GM12878 (cell line): ENCODE measurements at regions not wholly inside any gene's neighbourhood (a gene's known extent, or its start where the extent isn't known, plus 50 kb on each side); places are given as distances from the start of the nearest gene placed in this dataset.

Source experiments
- ATAC-seq: fragments of 200-7000 bp; cut with Tn5 transposase; 3 replicates; pipeline ENCODE4 v1.9.1; 2020; ENCODE audit warnings: mild to moderate bottlenecking, moderate library complexity
- BruUV-seq: library from RNA; stranded (reverse); fragments of 400-500 nt; replicated peaks from 2 replicates; lab custom pipeline; 2021; lab: Mats Ljungman, UMichigan
- CTCF ChIA-PET: fragments of 300-600 bp; sonication (Branson Sonifier 250); formaldehyde crosslinking; extraction: SDS; loops from one replicate; lab custom pipeline; 2021; ENCODE audit warnings: inconsistent platforms; lab: Yijun Ruan, JAX
- POLR2A ChIA-PET: fragments of 350-600 bp; formaldehyde crosslinking; extraction: SDS; loops from one replicate; lab custom pipeline; 2021; ENCODE audit warnings: inconsistent platforms; lab: Charles Lee
- RAD21 ChIA-PET: fragments of 300-600 bp; sonication (Branson Sonifier 250); formaldehyde crosslinking; loops from one replicate; lab custom pipeline; 2023; ENCODE audit warnings: antibody characterized with exemption; ENCODE audit not compliant: unreplicated experiment; lab: Charles Lee
- SMC1A ChIA-PET: fragments of 300-600 bp; sonication (Branson Sonifier 250); formaldehyde crosslinking; loops from one replicate; lab custom pipeline; 2023; ENCODE audit not compliant: unreplicated experiment, uncharacterized antibody; lab: Charles Lee
- DNase-seq: peaks from one replicate; pipeline ENCODE4 v3.0.0-alpha.2; 2011; ENCODE audit warnings: low read depth, low spot score
- FAIRE-seq: peaks from 3 replicates; lab custom pipeline; 2011; peaks lifted over from hg19 to GRCh38; lab: Jason Lieb, UNC
- H2AFZ ChIP-seq: 2 replicates; pipeline ENCODE4 v1.6.0; 2011; ENCODE audit warnings: low read depth, low read length, control low read depth; ENCODE audit not compliant: control insufficient read depth
- H3K27ac ChIP-seq: 2 replicates; pipeline ENCODE4 v1.5.1; 2011; ENCODE audit warnings: control low read depth; ENCODE audit not compliant: control insufficient read depth, insufficient read depth
- H3K27me3 ChIP-seq, 2 experiments: replicated peaks in 1 of 2; 2 replicates each; pipeline versions ENCODE4 v1.6.0 to v1.6.1; 2011; ENCODE audit warnings: low read length in 1 of 2; ENCODE audit not compliant: control insufficient read depth in 2 of 2, insufficient read depth in 2 of 2
- H3K36me3 ChIP-seq, 2 experiments: 2 replicates each; pipeline ENCODE4 v1.5.1; 2011; ENCODE audit warnings: low read length in 1 of 2; ENCODE audit not compliant: control insufficient read depth in 2 of 2, insufficient read depth in 2 of 2
- H3K4me1 ChIP-seq: 2 replicates; pipeline ENCODE4 v1.6.1; 2011; ENCODE audit warnings: mild to moderate bottlenecking, low read length, moderate library complexity, mixed read lengths; ENCODE audit not compliant: control insufficient read depth, insufficient read depth
- H3K4me2 ChIP-seq: 2 replicates; pipeline ENCODE4 v1.6.0; 2011; ENCODE audit warnings: control low read depth; ENCODE audit not compliant: control insufficient read depth, insufficient read depth
- H3K4me3 ChIP-seq: fragments of 200-600 bp; sonication (generic); 2 replicates; pipeline ENCODE4 v1.5.1; 2016
- H3K79me2 ChIP-seq: 2 replicates; pipeline ENCODE4 v1.6.0; 2011; ENCODE audit warnings: low read length; ENCODE audit not compliant: control insufficient read depth, insufficient read depth
- H3K9ac ChIP-seq: 2 replicates; pipeline ENCODE4 v1.8.0; 2011; ENCODE audit warnings: low read length, control low read depth, mixed read lengths; ENCODE audit not compliant: control insufficient read depth, insufficient read depth
- H3K9me3 ChIP-seq: replicated peaks from 3 replicates; pipeline ENCODE4 v1.5.1; 2011; ENCODE audit warnings: mild to moderate bottlenecking, low read length; ENCODE audit not compliant: control insufficient read depth, insufficient read depth
- H4K20me1 ChIP-seq: 2 replicates; pipeline ENCODE4 v1.6.0; 2011; ENCODE audit not compliant: control insufficient read depth, insufficient read depth
- ASH2L ChIP-seq: fragments of 300-600, 200-600 bp; sonication (generic); IDR thresholded peaks from 2 replicates; pipeline ENCODE4 v1.6.1; 2017; ENCODE audit warnings: low read depth, mild to moderate bottlenecking, borderline replicate concordance
- BCLAF1 ChIP-seq: fragments of 450-650 bp; IDR thresholded peaks from 2 replicates; pipeline ENCODE4 v1.6.1; 2017; ENCODE audit warnings: antibody characterized with exemption, mild to moderate bottlenecking, moderate library complexity
- CREM ChIP-seq: IDR thresholded peaks from 2 replicates; pipeline ENCODE4 v1.6.1; 2014; ENCODE audit warnings: antibody characterized with exemption, low read depth
- E4F1 ChIP-seq: fragments of 450-650 bp; IDR thresholded peaks from 2 replicates; pipeline ENCODE4 v1.6.1; 2018; ENCODE audit warnings: borderline replicate concordance, mild to moderate bottlenecking; ENCODE audit not compliant: partially characterized antibody
- EED ChIP-seq: sonication (generic); IDR thresholded peaks from 2 replicates; pipeline ENCODE4 v1.6.1; 2016; ENCODE audit warnings: antibody characterized with exemption, low read depth
- HDAC2 ChIP-seq: fragments of 200-600 bp; sonication (generic); IDR thresholded peaks from 2 replicates; pipeline ENCODE4 v1.6.1; 2017
- IKZF2 ChIP-seq, 2 experiments: fragments of 450-650 bp; IDR thresholded peaks; 2 replicates each; pipeline ENCODE4 v1.6.1; 2017; ENCODE audit warnings: mild to moderate bottlenecking in 2 of 2, moderate library complexity in 2 of 2
- NFXL1 ChIP-seq: fragments of 450-650 bp; IDR thresholded peaks from 2 replicates; pipeline ENCODE4 v1.6.1; 2017; ENCODE audit warnings: antibody characterized with exemption, mild to moderate bottlenecking, borderline replicate concordance
- NFYB ChIP-seq: IDR thresholded peaks from 2 replicates; pipeline ENCODE4 v1.6.1; 2011; ENCODE audit warnings: low read depth, mild to moderate bottlenecking, low read length, improper control_type of control experiment, moderate library complexity; ENCODE audit not compliant: insufficient read depth
- NKRF ChIP-seq: fragments of 450-650 bp; conservative IDR thresholded peaks from 2 replicates; pipeline ENCODE4 v1.6.1; 2017; ENCODE audit warnings: mild to moderate bottlenecking, moderate library complexity
- NR2C2 ChIP-seq: IDR thresholded peaks from 2 replicates; pipeline ENCODE4 v1.6.1; 2011; ENCODE audit warnings: borderline replicate concordance, low read depth; ENCODE audit not compliant: control insufficient read depth, insufficient read length
- NR2F1 ChIP-seq: fragments of 450-650 bp; conservative IDR thresholded peaks from 2 replicates; pipeline ENCODE4 v1.6.1; 2017; ENCODE audit warnings: mild to moderate bottlenecking
- POLR2AphosphoS2 ChIP-seq: IDR thresholded peaks from 2 replicates; pipeline ENCODE4 v1.6.1; 2011; ENCODE audit warnings: low read depth, mild to moderate bottlenecking, low read length, improper control_type of control experiment, moderate library complexity
- YBX1 ChIP-seq: fragments of 450-650 bp; IDR thresholded peaks from 2 replicates; pipeline ENCODE4 v1.6.1; 2016; ENCODE audit warnings: antibody characterized with exemption
- ZNF622 ChIP-seq: fragments of 450-650 bp; IDR thresholded peaks from 2 replicates; pipeline ENCODE4 v1.6.1; 2017; ENCODE audit warnings: mild to moderate bottlenecking, inconsistent platforms
- WGBS: methylation state at CpG from one replicate; pipeline ENCODE4 v1.1.6; 2016; ENCODE audit warnings: low lambda C conversion rate; ENCODE audit not compliant: insufficient replicate concordance, insufficient coverage; ENCODE audit errors: missing lambda C conversion rate; 5-methylcytosine and 5-hydroxymethylcytosine counted together
- in situ Hi-C: fragments of 300-500 bp; cut with MboI; formaldehyde crosslinking; loops from 9 replicates; pipeline ENCODE4 v1.14.3; 2018; ENCODE audit warnings: mixed read lengths
- intact Hi-C: fragments of 100-400 bp; cut with micrococcal nuclease; formaldehyde crosslinking; loops from one replicate; pipeline ENCODE4 v1.14.2; 2022; ENCODE audit not compliant: unreplicated experiment

- TF ChIP-seq NKRF, result no peak
These were observed 460.3 kb downstream of the MID1IP1 start (continued) for GRCh38 chrX:39261446-39262147.

GRCh38 chrX:39262641-39263040, 461.4 kb downstream of the MID1IP1 start:
- Histone ChIP-seq H3K9me3 (no peaks in the 10 kb centered on the region; the same call in 2 of the 3 replicates), H3K9ac (no peak overlapping the region), H3K27ac (no peak overlapping the region), H2AFZ (no peak overlapping the region), H4K20me1 (no peaks in the 10 kb centered on the region), H3K4me1 (no peaks in the 10 kb centered on the region), H3K79me2 (no peaks in the 10 kb centered on the region), H3K4me3 (no peak overlapping the region), H3K4me2 (no peak overlapping the region), H3K27me3 (no peaks in the 10 kb centered on the region), H3K36me3 (no peaks in the 10 kb centered on the region)
- no TSS peak for BruUV-seq
- ChIA-PET CTCF (interaction anchor here (0.8 to 2.8 kb wide), 7 partner anchors 12 to 590 kb away, joined by 3 to 7 read pairs (median 3); no protein-coding TSS in a partner anchor), SMC1A (interaction anchor here (0.8 to 1.5 kb wide), 9 partner anchors 9 to 179 kb away, joined by 3 to 4 read pairs (median 3); no protein-coding TSS in a partner anchor), POLR2A (no interaction called here), RAD21 (interaction anchor here (1.4 to 1.7 kb wide), 2 partner anchors 177 to 229 kb away, joined by 3 to 6 read pairs; no protein-coding TSS in a partner anchor)
- DNase-seq (no peak), ATAC-seq (no peak), FAIRE-seq (no peak)
- in situ Hi-C loops (no loop called here), intact Hi-C loops (loop anchor here (10.0 kb wide), 1 partner anchor 182 kb away; no protein-coding TSS in a partner anchor)
- no peak for TF ChIP-seq YBX1
- no peak for TF ChIP-seq NR2F1
- TF ChIP-seq ZNF622, result no peak
- TF ChIP-seq HDAC2, result no peak
- no peak for TF ChIP-seq EED
- no peak for TF ChIP-seq NFXL1
- no peak for TF ChIP-seq POLR2AphosphoS2
- no peak for TF ChIP-seq E4F1
- no peak for TF ChIP-seq CREM
- no peak for TF ChIP-seq NR2C2
- TF ChIP-seq NFYB, result no peak
- no peak for TF ChIP-seq IKZF2 (IDR thresholded peaks at IDR 0.05)
- TF ChIP-seq BCLAF1, result no peak
- TF ChIP-seq ASH2L, result no peak
- 35% methylated on average over 2 of the region's 2 CpGs for WGBS
